ENCODE measurements at regions not wholly inside any gene's neighbourhood (a gene's known extent, or its start where the extent isn't known, plus 50 kb on each side); places are given as distances from the start of the nearest gene placed in this dataset.

DNA sequence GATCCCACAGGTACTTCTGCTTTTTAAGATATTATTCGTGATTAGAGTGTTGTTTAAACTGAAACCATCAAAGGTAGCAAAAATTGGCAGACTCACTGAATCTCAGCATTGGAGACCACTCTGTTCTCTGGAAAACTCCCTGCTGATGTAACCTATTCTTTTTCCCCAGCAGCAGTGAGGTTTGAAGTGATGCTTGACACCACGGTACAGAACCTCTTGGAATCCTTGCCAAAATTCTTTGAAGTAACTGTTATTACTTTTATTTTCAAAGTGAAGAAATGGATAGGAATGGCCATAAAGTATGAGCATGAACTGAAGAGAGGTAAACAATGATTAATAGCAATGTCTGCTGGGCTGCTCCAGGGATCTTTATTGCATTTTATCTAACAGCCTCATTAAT is 66.4 kb upstream of the KL start:
- Histone ChIP-seq H4K20me1 (ENCODE audit: insufficient read depth) (no peaks in the 10 kb centered on the region), H3K36me3 (ENCODE audit: insufficient read depth) (no peaks in the 10 kb centered on the region), H3K27me3 (ENCODE audit: insufficient read depth, low read depth) (no peaks in the 10 kb centered on the region), H3K9ac (no peak overlapping the region), H3K4me1 (ENCODE audit: low read depth, poor library complexity, severe bottlenecking) (no peaks in the 10 kb centered on the region), H3K4me3 (IDR thresholded peaks at IDR 0.05; ENCODE audit: insufficient read depth, low read depth, low read length) (no peak overlapping the region), H3K27ac (no peak overlapping the region), H2AFZ (ENCODE audit: low read depth) (no peak overlapping the region), H3K4me2 (no peak overlapping the region), H3K79me2 (ENCODE audit: insufficient read depth, low read depth) (no peaks in the 10 kb centered on the region)
- TF ChIP-seq, protein P1, sequence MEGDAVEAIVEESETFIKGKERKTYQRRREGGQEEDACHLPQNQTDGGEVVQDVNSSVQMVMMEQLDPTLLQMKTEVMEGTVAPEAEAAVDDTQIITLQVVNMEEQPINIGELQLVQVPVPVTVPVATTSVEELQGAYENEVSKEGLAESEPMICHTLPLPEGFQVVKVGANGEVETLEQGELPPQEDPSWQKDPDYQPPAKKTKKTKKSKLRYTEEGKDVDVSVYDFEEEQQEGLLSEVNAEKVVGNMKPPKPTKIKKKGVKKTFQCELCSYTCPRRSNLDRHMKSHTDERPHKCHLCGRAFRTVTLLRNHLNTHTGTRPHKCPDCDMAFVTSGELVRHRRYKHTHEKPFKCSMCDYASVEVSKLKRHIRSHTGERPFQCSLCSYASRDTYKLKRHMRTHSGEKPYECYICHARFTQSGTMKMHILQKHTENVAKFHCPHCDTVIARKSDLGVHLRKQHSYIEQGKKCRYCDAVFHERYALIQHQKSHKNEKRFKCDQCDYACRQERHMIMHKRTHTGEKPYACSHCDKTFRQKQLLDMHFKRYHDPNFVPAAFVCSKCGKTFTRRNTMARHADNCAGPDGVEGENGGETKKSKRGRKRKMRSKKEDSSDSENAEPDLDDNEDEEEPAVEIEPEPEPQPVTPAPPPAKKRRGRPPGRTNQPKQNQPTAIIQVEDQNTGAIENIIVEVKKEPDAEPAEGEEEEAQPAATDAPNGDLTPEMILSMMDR (conservative IDR thresholded peaks at IDR 0.05; ENCODE audit: low read depth, low read length): no peak

DNA sequence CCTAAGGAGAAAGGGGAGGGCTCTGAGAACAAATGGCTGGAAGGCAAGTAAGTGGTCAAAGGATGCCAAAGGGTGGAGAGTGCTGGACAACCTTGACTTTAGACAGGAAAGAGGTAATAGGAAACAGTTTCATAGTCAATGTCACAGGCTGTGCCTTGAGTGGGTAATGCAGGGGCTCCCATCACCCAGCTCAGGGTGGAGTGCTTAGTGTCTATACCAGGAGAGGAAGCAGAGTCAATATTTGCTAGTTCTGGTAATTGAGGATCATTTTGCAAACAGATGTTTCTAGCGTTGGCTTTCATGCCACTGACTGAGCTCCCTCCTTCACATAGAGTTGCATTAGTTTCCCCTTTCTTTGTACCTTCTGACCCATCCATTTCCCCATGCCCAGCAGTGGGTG is 64.6 kb upstream of the KL start:
- no peak overlapping the region for H3K9ac ChIP-seq
- H4K20me1 ChIP-seq (ENCODE audit: insufficient read depth): no peaks in the 10 kb centered on the region
- H3K4me2 ChIP-seq: no peak overlapping the region
- no peaks in the 10 kb centered on the region for H3K79me2 ChIP-seq (ENCODE audit: insufficient read depth, low read depth)
- no peak overlapping the region for H3K27ac ChIP-seq
- no peaks in the 10 kb centered on the region for H3K27me3 ChIP-seq (ENCODE audit: insufficient read depth, low read depth)
- no peaks in the 10 kb centered on the region for H3K36me3 ChIP-seq (ENCODE audit: insufficient read depth)
- no peak overlapping the region for H2AFZ ChIP-seq (ENCODE audit: low read depth)
- H3K4me1 ChIP-seq (ENCODE audit: low read depth, poor library complexity, severe bottlenecking): no peaks in the 10 kb centered on the region
- TF ChIP-seq, protein P1 (conservative IDR thresholded peaks at IDR 0.05; ENCODE audit: low read depth, low read length): no peak
- H3K4me3 ChIP-seq (IDR thresholded peaks at IDR 0.05; ENCODE audit: insufficient read depth, low read depth, low read length): no peak overlapping the region

DNA sequence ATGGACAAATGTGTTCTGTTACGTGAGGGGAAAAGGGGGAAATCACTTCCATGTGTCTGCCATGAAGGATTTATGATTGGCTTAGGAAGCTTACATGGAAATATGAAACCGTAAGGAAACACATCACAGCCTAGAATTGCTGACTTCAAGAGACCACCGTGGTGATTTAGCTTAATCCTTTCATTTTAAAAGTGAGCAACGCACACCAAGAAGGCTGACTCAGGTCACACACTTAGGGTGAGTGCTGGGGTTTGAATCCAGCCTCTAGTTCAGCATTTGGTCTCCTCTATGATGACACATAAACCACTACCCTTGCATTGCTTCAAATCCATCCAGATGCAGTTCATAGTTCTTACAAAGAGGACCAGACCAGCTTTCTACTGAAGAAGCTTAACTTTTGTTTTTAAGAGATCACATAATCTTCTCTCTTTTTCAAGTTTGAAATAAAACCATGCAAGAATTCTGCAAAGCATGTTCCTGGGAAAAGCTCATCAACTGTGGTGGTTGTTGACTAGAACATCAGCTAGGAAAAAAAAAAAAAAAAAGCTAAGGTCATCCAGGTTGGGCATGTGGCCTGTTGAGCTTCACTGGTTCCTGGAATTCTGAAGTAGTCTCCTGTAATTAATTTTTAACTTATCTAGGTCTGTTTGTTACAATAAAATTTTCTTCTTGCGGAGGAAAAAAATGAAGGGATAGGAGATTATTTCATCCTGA is 60.2 kb upstream of the KL start:
- no peaks in the 10 kb centered on the region for H3K79me2 ChIP-seq (ENCODE audit: insufficient read depth, low read depth)
- no peaks in the 10 kb centered on the region for H3K36me3 ChIP-seq (ENCODE audit: insufficient read depth)
- H2AFZ ChIP-seq (ENCODE audit: low read depth): no peak overlapping the region
- H3K9ac ChIP-seq: no peak overlapping the region
- H3K27me3 ChIP-seq (ENCODE audit: insufficient read depth, low read depth): no peaks in the 10 kb centered on the region
- H3K27ac ChIP-seq: no peak overlapping the region
- no peak overlapping the region for H3K4me3 ChIP-seq (IDR thresholded peaks at IDR 0.05; ENCODE audit: insufficient read depth, low read depth, low read length)
- H4K20me1 ChIP-seq (ENCODE audit: insufficient read depth): no peaks in the 10 kb centered on the region
- no peak overlapping the region for H3K4me2 ChIP-seq
- no peaks in the 10 kb centered on the region for H3K4me1 ChIP-seq (ENCODE audit: low read depth, poor library complexity, severe bottlenecking)
- TF ChIP-seq, protein P1 (conservative IDR thresholded peaks at IDR 0.05; ENCODE audit: low read depth, low read length): no peak

DNA sequence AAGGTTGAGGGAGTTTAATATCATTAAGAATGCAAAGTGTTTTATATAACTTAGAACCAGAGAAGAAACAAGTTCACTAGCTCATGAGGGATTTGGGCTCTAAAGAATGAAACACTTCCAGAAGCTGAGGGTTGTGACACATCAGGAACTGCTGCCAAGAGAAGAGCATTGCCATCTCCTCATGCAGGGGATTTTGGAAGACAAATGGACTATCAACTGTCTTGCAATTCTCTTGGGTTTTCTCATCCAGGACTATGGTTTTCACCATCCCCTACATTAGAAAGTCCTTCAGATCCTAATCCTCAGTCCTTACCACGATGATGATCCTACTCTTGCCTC is 59.7 kb upstream of the KL start:
- Histone ChIP-seq H3K27me3 (ENCODE audit: insufficient read depth, low read depth) (no peaks in the 10 kb centered on the region), H3K9ac (no peak overlapping the region), H3K79me2 (ENCODE audit: insufficient read depth, low read depth) (no peaks in the 10 kb centered on the region), H3K4me3 (IDR thresholded peaks at IDR 0.05; ENCODE audit: insufficient read depth, low read depth, low read length) (no peak overlapping the region), H3K4me1 (ENCODE audit: low read depth, poor library complexity, severe bottlenecking) (no peaks in the 10 kb centered on the region), H2AFZ (ENCODE audit: low read depth) (no peak overlapping the region), H3K36me3 (ENCODE audit: insufficient read depth) (no peaks in the 10 kb centered on the region), H4K20me1 (ENCODE audit: insufficient read depth) (no peaks in the 10 kb centered on the region), H3K4me2 (no peak overlapping the region), H3K27ac (no peak overlapping the region)
- TF ChIP-seq, protein P1 (conservative IDR thresholded peaks at IDR 0.05; ENCODE audit: low read depth, low read length): no peak

Data from KMS-11 (cell line).